K562 (cell line): ENCODE measurements at regions not wholly inside any gene's neighbourhood (a gene's known extent, or its start where the extent isn't known, plus 50 kb on each side); places are given as distances from the start of the nearest gene placed in this dataset.
A peak's percentile ranks its signal among the peaks of the same experiment; 100 is the strongest.

Experiments used
- CEBPB ChIP-seq: fragments of 450-650 bp; IDR thresholded peaks from 2 replicates; pipeline ENCODE4 v1.6.1; 2016; ENCODE audit warnings: missing genetic modification characterization, missing compliant biosample characterization
- CREB1 ChIP-seq, 2 experiments: sonication (generic) in 1 of 2; formaldehyde crosslinking in 1 of 2; IDR thresholded peaks; 2 replicates each; pipeline versions ENCODE4 v1.6.1 to v1.8.0; 2012 to 2022; ENCODE audit warnings: inconsistent platforms in 1 of 2, mild to moderate bottlenecking in 1 of 2, missing genetic modification reagents in 1 of 2, moderate library complexity in 1 of 2
- CSDE1 ChIP-seq, 2 experiments: fragments of 450-650 bp; IDR thresholded peaks; 2 replicates each; pipeline ENCODE4 v1.6.1; 2016; ENCODE audit warnings: mild to moderate bottlenecking in 1 of 2
- EP400 ChIP-seq: fragments of 450-650 bp; IDR thresholded peaks from 2 replicates; pipeline ENCODE4 v1.6.1; 2017; ENCODE audit warnings: antibody characterized with exemption, mild to moderate bottlenecking, moderate library complexity
- FIP1L1 ChIP-seq: fragments of 200-400 bp; formaldehyde crosslinking; IDR thresholded peaks from 2 replicates; pipeline ENCODE4 v1.6.1; 2018; ENCODE audit warnings: mild to moderate bottlenecking, low read depth, low read length; ENCODE audit not compliant: poor library complexity, severe bottlenecking
- HINFP ChIP-seq: fragments of 450-650 bp; conservative IDR thresholded peaks from 2 replicates; pipeline ENCODE4 v1.6.1; 2016; ENCODE audit warnings: missing genetic modification characterization, low read depth, mild to moderate bottlenecking, control low read depth, missing compliant biosample characterization
- MLLT1 ChIP-seq, 2 experiments: fragments of 450-650 bp; IDR thresholded peaks; 2 replicates each; pipeline ENCODE4 v1.6.1; 2016
- RBM34 ChIP-seq: fragments of 200-400 bp; formaldehyde crosslinking; IDR thresholded peaks from 2 replicates; pipeline ENCODE4 v1.6.1; 2018; ENCODE audit warnings: low read length, borderline replicate concordance; ENCODE audit not compliant: insufficient read depth
- RHOXF2B ChIP-seq: fragments of 250-450 bp; sonication (Bioruptor Pico); conservative IDR thresholded peaks from 2 replicates; pipeline ENCODE4 v1.5.1; 2021
- SMARCA4 ChIP-seq: fragments of 450-650 bp; IDR thresholded peaks from 2 replicates; pipeline ENCODE4 v1.6.1; 2016
- ZBTB5 ChIP-seq: fragments of 450-650 bp; IDR thresholded peaks from 2 replicates; pipeline ENCODE4 v1.6.1; 2017; ENCODE audit warnings: antibody characterized with exemption
- ZNF445 ChIP-seq: fragments of 250-450 bp; sonication (Bioruptor Pico); IDR thresholded peaks from 2 replicates; pipeline ENCODE4 v1.4.0; 2020; ENCODE audit warnings: low read depth, mild to moderate bottlenecking, moderate library complexity
- TF ChIP-seq, protein P1 (sequence below): fragments of 450-650 bp; IDR thresholded peaks from 2 replicates; pipeline ENCODE4 v1.6.1; 2014; ENCODE audit warnings: low read depth, mild to moderate bottlenecking, moderate library complexity, borderline replicate concordance
- TF ChIP-seq, protein P2 (sequence below): fragments of 250-450 bp; sonication (Bioruptor Pico); IDR thresholded peaks from 2 replicates; pipeline ENCODE4 v1.5.0; 2022; ENCODE audit warnings: mild to moderate bottlenecking
- TF ChIP-seq, protein P3 (sequence below): fragments of 250-450 bp; sonication (Bioruptor Pico); IDR thresholded peaks from 2 replicates; pipeline ENCODE4 v1.5.0; 2021
- TF ChIP-seq, protein P4 (sequence below): sonication (generic); formaldehyde crosslinking; IDR thresholded peaks from 2 replicates; pipeline ENCODE4 v1.8.1; 2023; ENCODE audit warnings: mild to moderate bottlenecking, missing genetic modification reagents, moderate library complexity

GRCh38 chr2:111702119-111702803, 181.7 kb downstream of the ANAPC1 start (continued):
- TF ChIP-seq MLLT1 (IDR thresholded peaks at IDR 0.05) (no peak), CREB1 (IDR thresholded peaks at IDR 0.05) (no peak), CREB1 (CRISPR knock-in tag; IDR thresholded peaks at IDR 0.05) (no peak; the same call in 1 of the 2 replicates), RBM34 (no peak), RHOXF2B (CRISPR knock-in tag) (no peak), HINFP (tag) (no peak), SMARCA4 (0 out of 2 replicates have a peak, but pooled peaks have one; percentile 16), CEBPB (tag) (no peak), ZBTB5 (no peak), EP400 (no peak), ZNF445 (no peak), CSDE1 (IDR thresholded peaks at IDR 0.05) (no peak), FIP1L1 (no peak)
- TF ChIP-seq, protein P1, sequence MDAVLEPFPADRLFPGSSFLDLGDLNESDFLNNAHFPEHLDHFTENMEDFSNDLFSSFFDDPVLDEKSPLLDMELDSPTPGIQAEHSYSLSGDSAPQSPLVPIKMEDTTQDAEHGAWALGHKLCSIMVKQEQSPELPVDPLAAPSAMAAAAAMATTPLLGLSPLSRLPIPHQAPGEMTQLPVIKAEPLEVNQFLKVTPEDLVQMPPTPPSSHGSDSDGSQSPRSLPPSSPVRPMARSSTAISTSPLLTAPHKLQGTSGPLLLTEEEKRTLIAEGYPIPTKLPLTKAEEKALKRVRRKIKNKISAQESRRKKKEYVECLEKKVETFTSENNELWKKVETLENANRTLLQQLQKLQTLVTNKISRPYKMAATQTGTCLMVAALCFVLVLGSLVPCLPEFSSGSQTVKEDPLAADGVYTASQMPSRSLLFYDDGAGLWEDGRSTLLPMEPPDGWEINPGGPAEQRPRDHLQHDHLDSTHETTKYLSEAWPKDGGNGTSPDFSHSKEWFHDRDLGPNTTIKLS = no peak
- TF ChIP-seq, protein P2, sequence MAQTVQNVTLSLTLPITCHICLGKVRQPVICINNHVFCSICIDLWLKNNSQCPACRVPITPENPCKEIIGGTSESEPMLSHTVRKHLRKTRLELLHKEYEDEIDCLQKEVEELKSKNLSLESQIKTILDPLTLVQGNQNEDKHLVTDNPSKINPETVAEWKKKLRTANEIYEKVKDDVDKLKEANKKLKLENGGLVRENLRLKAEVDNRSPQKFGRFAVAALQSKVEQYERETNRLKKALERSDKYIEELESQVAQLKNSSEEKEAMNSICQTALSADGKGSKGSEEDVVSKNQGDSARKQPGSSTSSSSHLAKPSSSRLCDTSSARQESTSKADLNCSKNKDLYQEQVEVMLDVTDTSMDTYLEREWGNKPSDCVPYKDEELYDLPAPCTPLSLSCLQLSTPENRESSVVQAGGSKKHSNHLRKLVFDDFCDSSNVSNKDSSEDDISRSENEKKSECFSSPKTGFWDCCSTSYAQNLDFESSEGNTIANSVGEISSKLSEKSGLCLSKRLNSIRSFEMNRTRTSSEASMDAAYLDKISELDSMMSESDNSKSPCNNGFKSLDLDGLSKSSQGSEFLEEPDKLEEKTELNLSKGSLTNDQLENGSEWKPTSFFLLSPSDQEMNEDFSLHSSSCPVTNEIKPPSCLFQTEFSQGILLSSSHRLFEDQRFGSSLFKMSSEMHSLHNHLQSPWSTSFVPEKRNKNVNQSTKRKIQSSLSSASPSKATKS (CRISPR knock-in tag) = no peak
- TF ChIP-seq, protein P3, sequence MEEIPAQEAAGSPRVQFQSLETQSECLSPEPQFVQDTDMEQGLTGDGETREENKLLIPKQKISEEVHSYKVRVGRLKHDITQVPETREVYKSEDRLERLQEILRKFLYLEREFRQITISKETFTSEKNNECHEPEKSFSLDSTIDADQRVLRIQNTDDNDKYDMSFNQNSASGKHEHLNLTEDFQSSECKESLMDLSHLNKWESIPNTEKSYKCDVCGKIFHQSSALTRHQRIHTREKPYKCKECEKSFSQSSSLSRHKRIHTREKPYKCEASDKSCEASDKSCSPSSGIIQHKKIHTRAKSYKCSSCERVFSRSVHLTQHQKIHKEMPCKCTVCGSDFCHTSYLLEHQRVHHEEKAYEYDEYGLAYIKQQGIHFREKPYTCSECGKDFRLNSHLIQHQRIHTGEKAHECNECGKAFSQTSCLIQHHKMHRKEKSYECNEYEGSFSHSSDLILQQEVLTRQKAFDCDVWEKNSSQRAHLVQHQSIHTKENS (CRISPR knock-in tag) = no peak
- TF ChIP-seq, protein P4, sequence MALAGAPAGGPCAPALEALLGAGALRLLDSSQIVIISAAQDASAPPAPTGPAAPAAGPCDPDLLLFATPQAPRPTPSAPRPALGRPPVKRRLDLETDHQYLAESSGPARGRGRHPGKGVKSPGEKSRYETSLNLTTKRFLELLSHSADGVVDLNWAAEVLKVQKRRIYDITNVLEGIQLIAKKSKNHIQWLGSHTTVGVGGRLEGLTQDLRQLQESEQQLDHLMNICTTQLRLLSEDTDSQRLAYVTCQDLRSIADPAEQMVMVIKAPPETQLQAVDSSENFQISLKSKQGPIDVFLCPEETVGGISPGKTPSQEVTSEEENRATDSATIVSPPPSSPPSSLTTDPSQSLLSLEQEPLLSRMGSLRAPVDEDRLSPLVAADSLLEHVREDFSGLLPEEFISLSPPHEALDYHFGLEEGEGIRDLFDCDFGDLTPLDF = no peak
